SHP77 treated with DMSO at 0.1 percent for 48 hours (cell line): ENCODE measurements at regions not wholly inside any gene's neighbourhood (a gene's known extent, or its start where the extent isn't known, plus 50 kb on each side); places are given as distances from the start of the nearest gene placed in this dataset.
"Not testable (repeated sequence)": the region's sequence is repeated elsewhere in the genome, so short reads cannot be mapped to it uniquely, and the experiment has no call there.

Source experiments
- DNase-seq: peaks from one replicate; lab custom pipeline; 2025; lab: John Stamatoyannopoulos, UW

GRCh38 chr4:34891892-34892291 lies 1352.4 kb downstream of the ARAP2 start:
- no peak for DNase-seq

DNA sequence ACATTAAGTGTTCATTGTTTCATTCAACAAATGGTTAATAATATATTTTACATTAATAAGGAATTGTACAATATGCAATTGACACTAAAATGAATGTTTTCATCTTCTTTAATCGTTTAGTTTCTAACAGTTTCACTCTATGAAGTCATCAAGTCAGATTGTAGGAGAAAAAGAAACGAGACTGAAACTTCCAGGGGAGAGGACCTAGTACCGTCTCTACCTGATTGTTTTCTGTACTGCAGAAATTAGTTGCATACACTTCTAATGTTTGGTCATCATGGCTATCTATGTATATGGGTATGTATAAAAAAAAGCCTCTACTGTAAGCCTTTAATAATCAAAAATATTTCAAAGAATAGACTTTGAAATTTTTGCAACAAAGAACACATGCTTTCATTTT lies 1350.9 kb downstream of the ARAP2 start:
- DNase-seq = no peak

DNA sequence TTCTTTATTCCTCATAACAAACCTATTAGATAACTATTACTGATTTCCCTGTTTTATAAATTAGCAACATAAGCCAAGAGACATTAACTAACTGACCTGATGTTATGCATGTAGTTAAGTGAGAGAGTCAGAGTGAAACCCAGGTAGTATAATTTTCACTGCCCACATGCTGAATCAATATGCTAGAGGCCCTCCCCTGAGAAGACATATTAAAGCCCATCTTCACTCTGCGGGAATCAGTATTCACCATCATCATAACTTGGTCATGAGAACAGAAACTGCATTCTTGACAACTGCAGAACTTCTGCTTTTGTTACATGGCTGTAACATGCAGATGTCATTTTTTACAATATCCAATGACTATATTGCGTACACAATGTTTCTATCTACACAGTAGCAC lies 1324.3 kb downstream of the ARAP2 start:
- DNase-seq = no peak

- no peak for DNase-seq
These were observed 1322.9 kb downstream of the ARAP2 start for GRCh38 chr4:34921391-34921790.

- no peak for DNase-seq
These were observed 1322.0 kb downstream of the ARAP2 start for GRCh38 chr4:34922325-34922724.

GRCh38 chr4:34932591-34932990 lies 1311.7 kb downstream of the ARAP2 start:
- DNase-seq = no peak

GRCh38 chr4:34935739-34936138 lies 1308.6 kb downstream of the ARAP2 start:
- DNase-seq = no peak

DNA sequence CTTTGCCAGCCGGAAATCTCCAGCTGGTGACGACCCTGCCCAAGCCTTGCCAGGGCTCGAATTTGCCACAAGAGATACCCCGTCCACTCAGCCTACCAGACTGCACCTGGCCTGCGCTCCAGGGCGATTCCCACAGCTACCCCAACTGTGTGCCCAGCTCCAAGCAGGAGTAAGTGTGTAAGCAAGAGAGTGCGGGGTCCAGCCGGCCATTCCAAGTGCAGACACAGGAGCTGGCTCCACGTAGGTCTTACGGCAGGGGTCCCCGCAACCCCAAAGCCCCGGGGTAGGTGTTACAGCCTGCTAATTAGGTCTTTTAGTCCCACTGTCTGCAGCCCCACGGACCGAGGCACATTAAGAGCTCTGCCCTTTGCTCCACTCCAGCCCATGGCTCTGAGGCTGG lies 1305.2 kb downstream of the ARAP2 start:
- DNase-seq = no peak

DNA sequence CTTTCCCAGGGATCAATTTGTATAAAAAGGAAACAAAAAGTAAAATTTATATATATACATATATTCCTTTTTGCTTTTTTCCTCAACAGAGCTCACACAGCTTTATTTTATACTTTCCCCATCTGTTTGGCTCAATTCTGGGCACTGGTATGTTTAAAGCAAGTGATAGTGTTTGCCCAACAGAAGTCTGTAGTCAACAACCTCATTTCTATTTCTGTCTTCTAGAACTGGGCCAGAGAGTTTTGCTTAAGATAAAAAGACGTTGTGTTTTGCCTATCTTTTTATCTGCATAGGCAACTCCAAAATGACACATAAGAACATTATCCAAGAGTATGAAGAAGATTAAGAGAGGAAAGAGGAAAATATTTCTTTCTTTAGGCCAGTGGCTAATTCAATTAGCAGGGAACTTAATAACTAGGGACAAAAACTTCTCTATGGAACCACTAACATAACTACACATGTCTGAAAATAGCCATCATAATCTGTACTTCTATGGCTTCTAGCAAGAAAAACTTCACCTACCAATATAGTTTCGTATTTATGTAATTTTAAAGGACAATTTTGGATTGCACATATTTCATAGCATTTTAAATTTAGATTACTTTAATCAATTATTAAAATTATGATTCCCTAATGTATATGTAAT lies 1300.5 kb downstream of the ARAP2 start:
- DNase-seq = no peak

DNA sequence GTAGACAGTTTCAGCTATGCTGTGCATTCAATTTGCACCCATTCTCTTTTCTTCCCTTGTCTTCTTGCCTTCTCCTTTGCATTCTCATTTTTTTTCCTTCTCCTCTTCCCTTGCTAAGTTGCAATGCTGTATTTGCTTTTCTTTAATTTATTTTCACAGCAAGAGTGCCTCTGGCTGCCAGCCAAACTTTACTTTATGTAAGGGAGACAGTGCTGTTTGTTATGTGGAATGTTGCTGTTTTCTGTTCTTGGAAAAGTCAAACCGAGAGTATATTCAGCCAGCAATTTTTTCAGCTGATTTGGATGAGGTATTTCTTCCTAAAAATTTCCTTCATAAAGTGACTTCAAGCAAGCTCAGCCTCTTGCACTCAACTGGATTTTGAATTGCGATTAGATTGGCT lies 1293.4 kb downstream of the ARAP2 start:
- DNase-seq = no peak

DNA sequence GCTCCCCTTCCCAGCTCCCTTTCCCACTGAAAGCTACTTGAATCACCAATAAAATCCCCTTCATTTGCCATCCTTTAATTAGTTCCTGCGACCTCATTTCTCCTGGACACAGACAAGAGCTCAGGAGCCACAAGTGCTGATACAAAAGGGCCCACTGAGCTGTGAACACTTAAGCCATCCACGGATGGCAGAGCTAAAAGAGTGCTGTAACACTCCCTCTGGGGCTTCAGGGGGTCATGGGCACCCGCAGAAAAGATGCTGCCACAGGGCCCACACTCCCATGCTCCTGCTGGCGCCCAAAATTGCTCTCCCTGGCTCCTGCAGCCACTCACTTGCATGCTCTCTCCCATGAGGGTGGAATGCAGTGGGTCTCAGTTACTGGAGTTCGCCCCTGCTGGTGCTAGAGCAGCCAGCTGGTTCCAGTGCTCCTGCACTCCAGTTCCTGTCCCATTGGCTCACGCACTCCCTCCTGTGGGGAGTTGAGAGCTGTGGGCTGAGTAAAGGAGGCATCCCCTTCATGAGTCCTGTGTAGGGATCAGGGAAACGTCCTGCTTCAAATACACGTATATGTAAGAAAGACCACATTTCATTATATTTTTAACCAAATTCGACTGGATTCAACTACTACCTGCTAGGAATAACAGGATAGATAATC lies 1291.0 kb downstream of the ARAP2 start:
- no peak for DNase-seq

GRCh38 chr4:34964613-34965012 lies 1279.7 kb downstream of the ARAP2 start:
- DNase-seq = no peak

GRCh38 chr4:34972189-34972588 lies 1272.1 kb downstream of the ARAP2 start:
- no peak for DNase-seq

DNA sequence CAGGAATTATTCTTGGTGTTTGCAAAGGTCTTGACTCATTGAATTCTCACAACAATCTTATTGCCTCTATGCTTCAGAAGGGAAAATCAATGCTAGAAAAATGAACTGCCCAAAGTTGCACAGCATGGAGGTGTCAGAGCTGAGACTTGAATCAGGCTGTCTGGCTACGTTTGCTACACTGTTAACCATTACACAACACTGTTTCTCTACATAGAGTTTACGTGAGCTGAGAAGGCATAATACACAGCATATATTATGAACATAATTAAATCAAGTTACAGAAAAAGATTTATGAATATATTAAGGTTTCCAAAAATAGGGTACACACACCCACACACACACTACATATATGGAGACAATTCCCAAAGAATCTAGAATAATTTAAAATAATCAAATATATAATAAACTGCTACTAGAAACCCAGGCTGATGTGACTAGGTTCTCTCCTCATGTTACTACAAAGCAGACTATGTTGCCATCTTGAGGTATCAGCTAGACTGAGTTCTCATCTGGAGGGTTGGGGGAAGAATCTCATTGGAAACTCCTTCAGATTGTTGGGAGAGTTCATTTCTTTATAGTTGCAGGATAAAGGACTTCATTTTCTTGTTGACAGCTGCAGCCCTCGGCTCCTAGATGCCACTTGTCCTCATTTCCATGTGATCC lies 1270.5 kb downstream of the ARAP2 start:
- no peak for DNase-seq

- no peak for DNase-seq
These were observed 1270.0 kb downstream of the ARAP2 start for GRCh38 chr4:34974313-34974680.

DNA sequence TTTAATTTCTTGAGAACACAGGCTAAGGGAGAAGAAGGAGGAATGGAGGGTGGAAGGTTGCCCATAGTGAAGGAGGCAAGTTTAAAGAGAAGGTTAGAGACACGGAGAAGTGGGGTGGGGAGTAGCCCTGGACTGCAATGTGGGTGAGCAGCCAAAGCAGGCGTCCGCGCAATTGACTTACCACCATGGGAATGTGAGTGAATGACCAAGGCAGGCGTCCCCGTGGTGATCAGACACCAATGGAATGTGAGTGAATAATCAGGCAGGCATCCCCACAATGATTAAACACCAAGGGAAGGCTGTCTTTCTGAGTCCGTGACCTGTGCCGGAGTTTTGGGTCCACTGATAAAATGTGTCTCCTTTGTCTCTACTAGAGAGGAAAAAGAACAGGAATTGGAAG lies 1223.1 kb downstream of the ARAP2 start:
- not testable (repeated sequence) for DNase-seq

GRCh38 chr4:35025152-35025834 lies 1219.0 kb downstream of the ARAP2 start:
- no peak for DNase-seq

GRCh38 chr4:35038079-35038805 lies 1206.1 kb downstream of the ARAP2 start:
- no peak for DNase-seq

DNA sequence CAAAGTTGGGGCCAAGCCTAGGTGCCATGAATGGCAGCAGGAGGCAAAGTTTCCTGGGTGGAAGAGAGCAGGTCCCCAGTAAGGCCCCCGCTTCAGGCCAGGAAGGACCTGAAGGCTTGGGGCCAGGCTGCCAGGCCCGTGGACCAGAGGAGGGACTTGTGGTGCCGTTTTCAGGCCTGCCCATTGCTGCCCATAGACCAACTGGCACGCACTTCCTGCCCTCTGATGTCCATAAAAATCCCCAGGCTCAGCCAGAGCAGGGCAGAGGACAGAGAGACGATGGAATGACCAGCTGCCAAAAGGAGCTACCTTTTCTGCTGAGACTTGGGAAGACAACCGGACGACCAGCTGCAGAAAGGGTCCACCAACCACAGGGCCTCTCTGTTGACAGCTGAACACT lies 1205.5 kb downstream of the ARAP2 start:
- no peak for DNase-seq

GRCh38 chr4:35052546-35052945 lies 1191.8 kb downstream of the ARAP2 start:
- no peak for DNase-seq

- no peak for DNase-seq
These were observed 1181.2 kb downstream of the ARAP2 start for GRCh38 chr4:35063031-35063570.

- no peak for DNase-seq
These were observed 1177.9 kb downstream of the ARAP2 start for GRCh38 chr4:35066406-35066805.
